GM19468 (cell line): ENCODE measurements at regions not wholly inside any gene's neighbourhood (a gene's known extent, or its start where the extent isn't known, plus 50 kb on each side); places are given as distances from the start of the nearest gene placed in this dataset.
"Not testable (repeated sequence)": the region's sequence is repeated elsewhere in the genome, so short reads cannot be mapped to it uniquely, and the experiment has no call there.

Experiments
- ATAC-seq: cut with Tn5 transposase; IDR thresholded peaks from one replicate; pipeline ENCODE4 v1.9.1; 2021; ENCODE audit warnings: mild to moderate bottlenecking, moderate library complexity, moderate number of reproducible peaks; ENCODE audit not compliant: unreplicated experiment; ENCODE audit errors: extremely low read depth

DNA sequence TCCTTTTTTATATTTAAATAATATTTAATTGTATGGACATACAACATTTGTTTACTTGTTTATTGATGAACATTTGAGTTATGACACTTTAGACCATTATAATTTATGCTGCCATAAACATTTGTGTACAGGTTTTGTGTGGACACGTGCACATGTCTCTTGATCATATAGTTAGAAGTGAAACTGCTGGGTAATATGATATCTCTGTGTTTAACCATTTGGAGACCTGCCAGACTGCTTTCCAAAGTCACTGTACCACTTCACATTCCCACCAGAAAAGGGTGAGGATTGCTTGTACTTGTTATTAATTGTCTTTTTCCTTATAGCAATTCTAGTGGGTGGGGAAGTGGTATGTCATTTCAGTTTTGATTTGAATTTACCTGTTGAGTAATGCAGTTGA is 145.6 kb upstream of the KLHL1 start:
- no peak for ATAC-seq

DNA sequence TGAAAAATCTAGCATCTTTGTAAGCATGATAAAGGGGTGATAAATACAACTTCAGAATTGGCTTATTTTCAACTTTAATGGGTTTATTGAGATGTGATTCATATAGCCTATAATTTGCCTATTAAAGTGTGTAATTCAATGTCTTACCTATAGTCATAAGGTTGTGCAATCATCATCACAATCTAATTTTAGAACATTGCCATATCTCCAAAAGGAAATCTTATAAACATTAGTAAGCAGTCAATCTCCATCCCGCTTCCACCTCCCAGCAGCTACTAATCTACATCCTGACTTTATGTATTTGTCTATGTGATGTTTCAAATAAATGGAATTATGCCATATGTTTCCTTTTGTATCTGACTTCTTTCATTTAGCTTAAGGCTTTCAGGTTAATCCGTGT is 145.2 kb upstream of the KLHL1 start:
- no peak for ATAC-seq

DNA sequence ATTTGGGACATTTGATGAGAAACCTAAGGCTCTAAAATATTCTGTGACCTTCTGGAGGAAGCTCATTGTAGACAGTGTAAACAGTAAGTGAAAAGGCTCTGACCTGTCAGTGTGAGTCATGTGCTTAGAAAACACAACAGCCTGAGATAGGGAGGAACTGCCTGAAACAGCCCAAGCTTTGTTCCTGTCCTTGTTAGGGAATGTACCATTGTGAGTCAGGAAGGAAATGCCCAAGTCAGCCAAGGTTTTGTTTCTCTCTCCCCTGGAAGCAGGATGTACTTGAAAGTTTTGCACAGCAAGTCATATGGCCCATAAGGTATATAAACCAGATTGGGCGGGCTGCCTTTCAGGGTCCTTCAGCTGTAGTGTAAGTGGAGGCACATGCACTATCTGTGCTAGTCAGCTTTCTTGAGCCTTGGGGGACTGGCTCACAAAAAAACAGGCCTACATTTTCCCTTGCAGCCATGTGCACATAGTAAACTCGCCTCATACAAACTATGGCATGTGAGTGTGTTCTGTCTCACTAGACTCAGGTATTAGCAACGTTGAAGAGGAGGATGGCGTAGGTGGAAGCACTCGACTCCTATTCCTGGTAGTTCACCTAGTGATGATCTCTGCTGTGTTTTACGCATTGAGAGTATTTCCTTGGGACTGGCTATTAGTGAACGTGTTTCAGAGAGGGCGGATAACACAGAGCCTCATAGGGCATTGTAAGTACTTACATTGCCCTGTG is 141.2 kb upstream of the KLHL1 start:
- ATAC-seq: no peak

DNA sequence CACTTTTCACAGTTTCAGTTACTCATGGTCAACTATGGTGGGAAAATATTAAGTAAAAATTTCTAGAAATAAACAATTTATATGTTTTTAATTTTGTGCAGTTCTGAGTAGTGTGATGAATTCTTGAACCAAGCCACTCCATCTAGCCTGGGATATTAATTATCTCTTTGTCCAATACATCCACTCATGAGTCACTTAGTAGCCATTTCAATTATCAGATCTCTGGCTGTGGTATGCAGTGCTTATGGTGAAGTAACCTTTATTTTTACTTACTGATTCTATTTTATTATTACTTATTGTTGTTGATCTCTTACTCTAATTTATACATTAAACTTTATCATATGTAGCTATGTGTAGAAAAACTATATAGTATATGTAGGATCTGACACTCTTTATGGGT is 128.9 kb upstream of the KLHL1 start:
- no peak for ATAC-seq

DNA sequence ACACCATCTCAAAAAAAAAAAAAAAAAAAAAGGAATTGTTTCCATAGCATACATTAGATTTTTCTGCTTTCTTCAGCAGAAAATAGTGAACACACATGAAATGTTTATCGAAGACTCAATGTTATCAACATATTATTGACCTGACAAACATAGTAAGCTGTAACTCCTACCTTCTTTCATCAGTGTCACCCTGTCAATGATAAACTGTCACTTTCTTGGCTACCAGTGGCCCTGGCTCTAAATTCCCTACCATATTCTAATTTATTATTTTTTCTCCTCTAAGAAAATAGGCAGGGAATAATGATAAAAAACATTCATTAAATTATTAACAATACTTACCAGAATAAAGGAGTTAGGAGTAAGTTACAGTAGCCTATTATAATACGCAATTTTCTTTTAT is 127.3 kb upstream of the KLHL1 start:
- ATAC-seq: no peak

DNA sequence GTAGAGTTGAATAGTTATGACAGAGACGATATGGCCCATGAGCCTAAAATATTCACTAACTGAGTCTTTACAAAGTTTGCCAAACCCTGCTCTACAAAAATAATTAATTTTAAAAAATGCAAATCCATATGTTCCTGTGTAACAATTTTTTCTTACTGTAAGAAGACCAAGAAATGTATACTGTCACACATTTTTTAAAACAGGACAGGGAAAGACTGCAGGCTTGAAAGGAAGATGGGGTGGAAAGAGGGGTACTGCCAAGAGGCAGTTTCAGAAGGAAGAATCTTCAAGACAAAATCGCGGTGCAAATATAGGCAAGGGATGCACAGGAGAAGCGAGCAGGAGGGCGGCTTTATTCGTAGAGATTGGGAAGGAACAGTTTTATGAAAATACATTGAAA is 115.7 kb upstream of the KLHL1 start:
- no peak for ATAC-seq

DNA sequence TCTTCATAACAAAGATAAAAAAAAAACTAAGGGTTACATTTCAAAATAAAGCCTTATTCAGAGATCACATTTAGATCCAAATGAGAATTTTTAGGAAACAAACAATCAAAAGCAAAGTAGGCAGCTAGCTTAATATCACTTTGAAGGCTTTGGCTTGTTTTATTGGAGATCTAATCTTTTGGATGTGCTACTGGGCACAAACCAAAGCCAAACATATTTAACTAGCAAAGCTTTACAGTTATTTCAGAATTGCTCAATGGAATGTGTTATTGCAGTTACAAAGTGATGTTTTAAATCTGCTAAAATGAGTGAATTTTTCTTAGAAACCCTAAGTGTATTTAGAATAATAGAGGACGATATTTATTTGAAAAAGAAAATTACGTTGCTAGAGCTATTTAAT is 114.7 kb upstream of the KLHL1 start:
- ATAC-seq: no peak

DNA sequence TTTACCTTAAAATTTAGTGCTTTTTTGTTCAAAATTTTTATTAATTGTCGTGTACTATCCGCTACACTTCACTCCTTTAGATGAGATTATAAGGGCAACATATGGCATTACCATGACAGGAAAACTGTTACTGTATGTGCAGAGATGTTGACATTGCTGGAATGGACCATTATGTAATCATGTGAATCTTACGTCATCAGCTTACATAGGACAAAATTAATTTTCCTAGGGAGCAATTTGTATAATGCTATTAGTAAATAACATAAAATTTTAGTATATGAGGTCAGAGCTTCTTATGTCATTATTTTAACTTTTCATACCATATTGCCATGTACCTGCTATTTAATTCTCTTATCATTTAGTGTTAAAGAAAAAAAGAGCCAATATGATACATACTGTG is 110.4 kb upstream of the KLHL1 start:
- ATAC-seq: no peak

DNA sequence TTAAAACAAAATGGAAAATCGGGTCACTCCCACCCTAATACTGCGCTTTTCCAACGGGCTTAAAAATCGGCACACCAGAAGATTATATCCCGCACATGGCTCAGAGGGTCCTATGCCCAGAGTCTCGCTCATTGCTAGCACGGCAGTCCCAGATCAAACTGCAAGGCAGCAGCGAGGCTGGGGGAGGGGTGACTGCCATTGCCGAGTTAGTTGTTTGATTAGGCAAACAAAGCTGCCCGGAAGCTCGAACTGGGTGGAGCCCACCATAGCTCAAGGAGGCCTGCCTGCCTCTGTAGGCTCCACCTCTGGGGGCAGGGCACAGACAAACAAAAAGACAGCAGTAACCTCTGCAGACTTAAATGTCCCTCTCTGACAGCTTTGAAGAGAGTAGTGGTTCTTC is 100.7 kb upstream of the KLHL1 start:
- not testable (repeated sequence) for ATAC-seq

DNA sequence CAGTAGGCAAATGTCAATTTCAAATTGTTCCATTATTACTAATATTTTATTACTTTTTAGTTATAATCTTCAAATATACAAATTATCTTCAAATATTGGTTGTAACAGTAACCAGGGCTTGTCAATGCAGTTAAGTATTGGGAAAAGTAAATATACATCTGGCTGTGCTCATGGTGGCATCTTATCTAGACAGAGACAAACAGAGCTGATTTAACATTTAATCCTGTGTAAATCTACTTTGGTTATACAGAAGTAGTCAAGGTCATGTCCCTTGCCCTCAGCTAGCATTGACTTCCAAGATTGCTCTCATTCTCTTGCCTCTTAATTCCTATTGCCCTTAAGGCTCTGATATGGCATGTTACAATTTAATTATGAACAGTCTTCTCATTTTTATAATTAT is 98.4 kb upstream of the KLHL1 start:
- no peak for ATAC-seq

DNA sequence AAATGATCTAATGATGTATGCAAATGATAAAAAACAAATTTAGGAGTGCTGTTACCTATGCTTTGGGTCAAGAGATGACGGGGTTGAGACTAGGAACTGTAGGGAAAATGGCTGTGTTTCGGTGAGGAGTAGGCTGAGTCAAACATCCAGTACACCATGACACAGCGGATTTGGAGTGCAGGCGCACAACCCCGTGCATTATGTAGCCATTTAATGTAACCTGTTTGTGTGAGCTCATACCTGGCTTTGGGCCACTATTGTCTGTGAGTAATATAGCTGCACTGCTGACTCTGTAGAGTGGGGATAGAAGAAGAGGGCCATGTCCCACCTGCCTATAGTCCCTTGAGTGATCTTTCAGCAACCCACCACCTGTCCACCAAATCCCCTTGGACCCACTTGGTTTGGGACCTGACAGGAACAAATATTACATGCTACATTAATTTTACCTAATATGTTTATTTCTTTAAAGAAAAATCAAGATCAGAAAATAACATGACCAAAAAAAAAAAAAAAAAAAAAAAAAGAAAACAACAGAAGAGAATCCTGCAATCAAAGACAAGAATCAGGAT is 95.5 kb upstream of the KLHL1 start:
- no peak for ATAC-seq

DNA sequence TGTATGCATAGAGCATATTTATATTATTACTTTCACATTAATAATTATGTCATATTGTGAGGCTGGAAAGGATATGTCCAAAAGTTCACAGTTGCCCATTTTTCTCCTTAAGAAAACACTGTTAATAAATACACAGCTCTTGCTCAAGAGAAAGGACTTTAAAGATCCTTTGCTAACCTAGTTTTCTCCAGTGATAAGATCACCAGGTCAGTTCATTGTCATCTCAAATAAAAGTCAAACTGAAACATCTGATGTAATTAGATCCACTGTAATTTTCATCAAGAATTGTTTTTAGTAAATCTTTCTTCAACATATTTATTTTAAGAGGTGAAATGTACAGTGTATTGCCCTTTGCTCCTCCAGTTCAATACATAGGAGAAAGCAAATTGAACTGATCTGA is 82.8 kb upstream of the KLHL1 start:
- ATAC-seq: no peak

DNA sequence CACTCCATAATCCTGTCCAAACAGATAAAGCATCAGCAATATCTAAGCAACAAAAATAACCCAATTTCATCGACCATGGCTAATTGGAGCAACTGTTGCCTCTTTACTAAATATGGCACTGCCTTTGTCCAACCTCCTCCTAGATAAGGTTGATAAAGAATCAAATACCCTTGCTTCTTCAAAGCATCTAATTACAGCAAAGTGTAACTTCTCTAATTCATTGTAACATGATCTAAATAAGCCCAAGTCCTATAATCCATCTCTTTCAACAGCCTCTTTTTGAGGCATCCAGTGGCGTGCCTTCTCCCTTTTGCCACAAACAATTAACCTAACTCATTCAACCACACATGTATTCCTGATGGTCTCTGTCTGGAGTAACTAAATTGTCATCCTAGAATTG is 81.7 kb upstream of the KLHL1 start:
- no peak for ATAC-seq

DNA sequence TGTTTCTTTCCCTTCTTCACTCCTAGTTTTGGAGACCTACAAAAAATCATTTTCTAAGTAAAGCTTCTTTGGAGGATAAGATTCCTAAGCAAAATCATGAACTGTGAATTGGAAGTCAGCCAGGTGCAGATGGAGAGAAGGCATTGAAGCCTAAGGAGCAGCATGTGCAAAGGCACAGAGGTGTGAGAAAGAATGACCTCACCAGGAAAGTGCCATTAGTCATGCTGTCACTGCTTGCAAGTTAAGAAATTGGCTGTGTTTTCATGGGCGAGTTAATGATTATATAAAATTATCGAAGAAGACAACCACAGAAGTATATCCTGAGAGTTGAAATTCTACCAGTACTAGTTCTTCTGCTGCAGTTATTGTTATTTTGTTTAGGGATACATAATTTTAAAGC is 80.3 kb upstream of the KLHL1 start:
- ATAC-seq: no peak

DNA sequence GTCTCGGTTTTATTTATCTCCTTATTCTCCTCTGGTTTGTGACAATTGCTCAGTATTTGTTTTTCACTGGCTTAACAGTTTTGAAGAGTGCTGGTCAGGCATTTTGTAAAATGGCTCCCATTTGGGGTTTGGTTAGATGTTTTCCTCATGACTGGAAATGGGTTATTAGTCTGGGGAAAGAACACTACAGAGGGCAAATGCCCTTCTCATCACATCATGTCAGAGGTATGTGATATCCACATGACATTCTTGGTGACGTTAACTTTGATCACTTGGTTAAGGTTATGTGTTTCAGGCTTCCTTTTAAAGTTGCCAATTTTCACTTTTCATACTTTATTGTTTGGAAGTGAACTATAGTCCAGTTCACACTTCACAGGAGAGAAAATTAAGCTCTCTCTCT is 74.8 kb upstream of the KLHL1 start:
- no peak for ATAC-seq
